Chondrocyte (in vitro differentiated cells): ENCODE measurements at regions not wholly inside any gene's neighbourhood (a gene's known extent, or its start where the extent isn't known, plus 50 kb on each side); places are given as distances from the start of the nearest gene placed in this dataset.
A peak's percentile ranks its signal among the peaks of the same experiment; 100 is the strongest.

Experiments
- DNase-seq: peaks from one replicate; pipeline ENCODE4 v3.0.0; 2021; ENCODE audit warnings: mixed read lengths, low spot score
- H3K27ac Mint-ChIP-seq: one replicate; pipeline ENCODE4 v1.8.0; 2021; ENCODE audit warnings: mild to moderate bottlenecking, moderate library complexity, mixed read lengths; ENCODE audit not compliant: unreplicated experiment
- H3K27me3 Mint-ChIP-seq: 2 replicates; pipeline ENCODE4 v1.8.0; 2021; ENCODE audit warnings: low read depth, mixed read lengths
- H3K36me3 Mint-ChIP-seq: 2 replicates; pipeline ENCODE4 v1.8.0; 2021; ENCODE audit warnings: low read depth, mixed read lengths
- H3K4me1 Mint-ChIP-seq: 2 replicates; pipeline ENCODE4 v1.8.0; 2021; ENCODE audit warnings: low read depth, mild to moderate bottlenecking, mixed read lengths
- H3K4me3 Mint-ChIP-seq: one replicate; pipeline ENCODE4 v1.8.0; 2021; ENCODE audit warnings: mild to moderate bottlenecking, moderate library complexity, mixed read lengths; ENCODE audit not compliant: unreplicated experiment
- H3K9me3 Mint-ChIP-seq: 2 replicates; pipeline ENCODE4 v1.8.0; 2021; ENCODE audit warnings: low read depth, mixed read lengths
- TF ChIP-seq, protein P1 (sequence below): fragments of 200-600 bp; sonication (generic); IDR thresholded peaks from 2 replicates; pipeline ENCODE4 v1.5.0; 2021; ENCODE audit warnings: antibody characterized with exemption, mild to moderate bottlenecking, moderate library complexity

DNA sequence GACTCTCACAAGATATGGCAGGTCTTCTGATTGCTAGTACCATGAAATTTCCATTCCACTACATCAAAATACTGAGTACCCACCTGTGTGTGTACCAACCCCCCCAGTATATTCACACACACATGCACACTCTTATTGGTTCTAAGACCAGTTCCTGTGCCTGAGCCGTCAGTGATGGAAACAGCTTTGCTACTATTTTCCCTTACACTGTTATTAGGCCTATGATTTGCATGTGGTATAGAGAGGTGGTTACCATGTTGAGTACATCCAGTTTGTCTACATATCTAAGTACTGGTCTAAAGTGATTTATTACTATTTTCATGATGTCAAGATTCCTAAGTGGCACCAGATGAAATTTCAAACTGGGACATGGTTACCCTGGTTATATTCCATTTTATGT, 459.9 kb downstream of the BCKDHB start:
- Mint-ChIP-seq H3K9me3 (no peaks in the 10 kb centered on the region), H3K4me3 (no peak overlapping the region), H3K27ac (no peak overlapping the region), H3K4me1 (no peaks in the 10 kb centered on the region), H3K27me3 (peaks cover 2% of the 10 kb centered on the region), H3K36me3 (no peaks in the 10 kb centered on the region)
- TF ChIP-seq, protein P1, sequence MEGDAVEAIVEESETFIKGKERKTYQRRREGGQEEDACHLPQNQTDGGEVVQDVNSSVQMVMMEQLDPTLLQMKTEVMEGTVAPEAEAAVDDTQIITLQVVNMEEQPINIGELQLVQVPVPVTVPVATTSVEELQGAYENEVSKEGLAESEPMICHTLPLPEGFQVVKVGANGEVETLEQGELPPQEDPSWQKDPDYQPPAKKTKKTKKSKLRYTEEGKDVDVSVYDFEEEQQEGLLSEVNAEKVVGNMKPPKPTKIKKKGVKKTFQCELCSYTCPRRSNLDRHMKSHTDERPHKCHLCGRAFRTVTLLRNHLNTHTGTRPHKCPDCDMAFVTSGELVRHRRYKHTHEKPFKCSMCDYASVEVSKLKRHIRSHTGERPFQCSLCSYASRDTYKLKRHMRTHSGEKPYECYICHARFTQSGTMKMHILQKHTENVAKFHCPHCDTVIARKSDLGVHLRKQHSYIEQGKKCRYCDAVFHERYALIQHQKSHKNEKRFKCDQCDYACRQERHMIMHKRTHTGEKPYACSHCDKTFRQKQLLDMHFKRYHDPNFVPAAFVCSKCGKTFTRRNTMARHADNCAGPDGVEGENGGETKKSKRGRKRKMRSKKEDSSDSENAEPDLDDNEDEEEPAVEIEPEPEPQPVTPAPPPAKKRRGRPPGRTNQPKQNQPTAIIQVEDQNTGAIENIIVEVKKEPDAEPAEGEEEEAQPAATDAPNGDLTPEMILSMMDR: no peak
- DNase-seq: no peak

DNA sequence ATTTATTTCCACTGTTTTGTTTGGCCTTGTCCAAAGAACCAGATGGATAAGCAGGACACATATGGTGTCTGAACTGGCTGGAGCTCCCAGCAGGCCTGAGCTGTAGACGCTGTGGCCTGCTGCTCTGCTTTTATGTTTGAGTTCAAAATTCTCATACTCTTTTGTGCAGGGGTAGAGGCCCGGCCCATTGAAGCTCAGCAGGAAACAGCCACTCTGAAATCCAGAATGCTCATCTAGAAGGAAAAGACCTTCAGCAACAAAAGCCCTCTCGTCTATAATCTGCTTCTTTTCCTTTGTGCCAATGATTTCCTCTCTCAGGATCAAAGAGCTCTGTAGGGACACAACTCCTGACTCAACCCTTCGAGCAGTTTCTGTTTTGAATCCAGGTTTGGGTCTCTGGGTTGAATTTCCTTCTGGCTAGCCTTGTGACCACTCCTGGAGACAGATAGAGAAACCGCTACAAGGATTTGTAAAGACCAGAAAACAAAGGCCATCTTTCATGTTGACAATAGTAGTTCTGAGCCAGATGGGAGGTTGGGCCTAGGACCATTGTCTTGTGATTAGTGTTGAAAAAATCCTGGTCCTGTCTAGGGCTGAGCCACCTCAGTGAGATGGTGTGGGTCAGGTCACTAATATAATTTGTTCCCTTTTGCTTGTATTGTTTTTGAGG, 446.7 kb downstream of the BCKDHB start:
- Mint-ChIP-seq H3K27ac (no peak overlapping the region), H3K9me3 (no peaks in the 10 kb centered on the region), H3K36me3 (no peaks in the 10 kb centered on the region), H3K27me3 (no peaks in the 10 kb centered on the region), H3K4me3 (no peak overlapping the region), H3K4me1 (peaks cover 34% of the 10 kb centered on the region)
- DNase-seq: no peak
- TF ChIP-seq, protein P1: no peak

DNA sequence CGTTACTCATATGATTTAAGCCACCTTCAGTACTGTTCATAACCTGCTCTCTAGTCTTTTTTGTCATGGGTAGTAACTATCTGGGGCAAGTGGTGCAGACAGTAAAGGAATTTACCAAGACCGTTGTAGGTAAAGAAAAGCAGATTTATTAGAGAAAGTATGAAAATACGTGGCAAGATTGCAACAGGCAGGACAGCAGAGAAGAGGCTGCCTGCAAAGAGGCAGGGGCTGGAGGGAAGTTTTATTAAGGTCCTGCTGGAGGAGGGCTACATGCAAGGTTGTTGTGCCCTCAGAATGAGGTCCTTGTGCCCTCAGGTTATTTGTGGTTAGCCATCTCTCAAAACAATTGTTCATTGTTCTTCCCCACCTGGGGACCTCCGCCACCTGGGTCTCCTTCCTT, 444.3 kb downstream of the BCKDHB start:
- no peak overlapping the region for H3K27ac Mint-ChIP-seq
- peaks cover 2% of the 10 kb centered on the region for H3K9me3 Mint-ChIP-seq
- H3K36me3 Mint-ChIP-seq: no peaks in the 10 kb centered on the region
- H3K4me3 Mint-ChIP-seq: no peak overlapping the region
- DNase-seq: no peak
- no peaks in the 10 kb centered on the region for H3K27me3 Mint-ChIP-seq
- peaks cover 57% of the 10 kb centered on the region for H3K4me1 Mint-ChIP-seq
- TF ChIP-seq, protein P1: no peak

DNA sequence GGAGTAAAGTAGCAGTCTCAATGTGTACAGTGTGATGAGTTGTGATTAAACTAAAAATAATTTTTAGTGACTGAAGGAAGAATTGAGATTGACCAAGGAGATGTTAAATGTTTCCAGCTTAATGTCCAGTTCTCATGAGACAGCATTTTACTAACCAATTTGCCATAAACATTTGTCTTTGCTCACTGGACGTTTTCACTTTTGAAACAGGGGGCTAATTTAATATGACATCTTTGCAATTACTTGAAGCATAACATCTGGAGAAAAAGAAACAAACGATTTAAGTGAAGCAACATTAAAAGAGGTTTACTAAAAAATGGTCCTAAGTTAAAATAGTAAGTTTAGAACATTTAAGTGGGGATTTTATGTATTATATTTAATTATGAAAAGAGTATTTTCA, 443.8 kb downstream of the BCKDHB start:
- TF ChIP-seq, protein P1: no peak
- no peak for DNase-seq
- peaks cover 62% of the 10 kb centered on the region for H3K4me1 Mint-ChIP-seq
- H3K4me3 Mint-ChIP-seq: no peak overlapping the region
- H3K27me3 Mint-ChIP-seq: no peaks in the 10 kb centered on the region
- H3K27ac Mint-ChIP-seq: no peak overlapping the region
- no peaks in the 10 kb centered on the region for H3K36me3 Mint-ChIP-seq
- peaks cover 2% of the 10 kb centered on the region for H3K9me3 Mint-ChIP-seq

DNA sequence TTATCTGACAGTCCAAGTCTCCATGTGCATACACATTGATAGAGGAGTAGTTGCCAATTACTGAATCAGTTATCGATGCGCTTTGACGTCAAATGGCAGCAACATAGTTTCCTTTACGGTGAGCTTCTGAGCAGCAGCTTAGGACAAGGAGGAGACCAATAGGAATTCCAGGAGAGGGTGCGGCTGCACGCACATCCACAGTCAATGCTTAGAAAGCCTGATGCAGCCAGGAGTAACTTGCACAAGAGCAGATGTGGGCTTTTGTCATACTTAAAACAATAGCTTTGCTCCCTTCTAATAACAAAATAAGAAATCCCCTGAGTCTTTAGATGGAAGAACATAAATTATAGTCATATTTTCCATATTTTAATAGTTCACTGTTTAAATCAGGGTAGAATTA, 442.1 kb downstream of the BCKDHB start:
- DNase-seq: no peak
- Mint-ChIP-seq H3K4me3 (no peak overlapping the region), H3K36me3 (no peaks in the 10 kb centered on the region), H3K9me3 (peaks cover 2% of the 10 kb centered on the region), H3K27ac (peak overlapping the region; percentile 62), H3K4me1 (peaks cover 79% of the 10 kb centered on the region), H3K27me3 (no peaks in the 10 kb centered on the region)
- TF ChIP-seq, protein P1: no peak
